OCI-LY3 (cell line): ENCODE measurements at regions not wholly inside any gene's neighbourhood (a gene's known extent, or its start where the extent isn't known, plus 50 kb on each side); places are given as distances from the start of the nearest gene placed in this dataset.

ENCODE experiments used
- EZH2phosphoT487 ChIP-seq: fragments of 200-600 bp; shearing (Covaris generic); IDR thresholded peaks from 2 replicates; pipeline ENCODE4 v1.6.1; 2018; ENCODE audit warnings: antibody characterized with exemption, mixed run types, low read depth
- TF ChIP-seq, protein P1 (sequence below): fragments of 200-600, 300-600 bp; sonication (generic); IDR thresholded peaks from 2 replicates; pipeline ENCODE4 v1.5.1; 2014; ENCODE audit warnings: antibody characterized with exemption, low read length, low read depth

DNA sequence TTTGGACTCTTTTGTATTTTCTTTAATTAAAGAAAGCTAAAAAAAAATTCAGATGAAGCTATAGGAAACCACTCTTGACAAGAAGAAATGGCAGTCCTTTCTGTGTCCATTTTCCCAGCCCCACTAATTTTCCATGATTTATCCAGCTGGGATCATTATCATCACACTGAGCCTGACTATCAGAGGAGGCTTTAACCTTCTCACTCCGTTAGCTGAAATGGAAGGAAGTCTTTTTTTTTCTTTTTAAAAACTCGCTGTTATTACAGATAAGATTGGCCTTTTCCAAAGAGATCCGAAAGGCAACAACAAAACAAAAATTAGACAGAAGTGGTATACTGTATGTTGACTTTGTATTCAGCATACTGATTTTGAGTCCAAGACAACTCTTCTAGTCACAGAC lies 366.2 kb upstream of the ROPN1 start:
- TF ChIP-seq EZH2phosphoT487: no peak
- TF ChIP-seq, protein P1, sequence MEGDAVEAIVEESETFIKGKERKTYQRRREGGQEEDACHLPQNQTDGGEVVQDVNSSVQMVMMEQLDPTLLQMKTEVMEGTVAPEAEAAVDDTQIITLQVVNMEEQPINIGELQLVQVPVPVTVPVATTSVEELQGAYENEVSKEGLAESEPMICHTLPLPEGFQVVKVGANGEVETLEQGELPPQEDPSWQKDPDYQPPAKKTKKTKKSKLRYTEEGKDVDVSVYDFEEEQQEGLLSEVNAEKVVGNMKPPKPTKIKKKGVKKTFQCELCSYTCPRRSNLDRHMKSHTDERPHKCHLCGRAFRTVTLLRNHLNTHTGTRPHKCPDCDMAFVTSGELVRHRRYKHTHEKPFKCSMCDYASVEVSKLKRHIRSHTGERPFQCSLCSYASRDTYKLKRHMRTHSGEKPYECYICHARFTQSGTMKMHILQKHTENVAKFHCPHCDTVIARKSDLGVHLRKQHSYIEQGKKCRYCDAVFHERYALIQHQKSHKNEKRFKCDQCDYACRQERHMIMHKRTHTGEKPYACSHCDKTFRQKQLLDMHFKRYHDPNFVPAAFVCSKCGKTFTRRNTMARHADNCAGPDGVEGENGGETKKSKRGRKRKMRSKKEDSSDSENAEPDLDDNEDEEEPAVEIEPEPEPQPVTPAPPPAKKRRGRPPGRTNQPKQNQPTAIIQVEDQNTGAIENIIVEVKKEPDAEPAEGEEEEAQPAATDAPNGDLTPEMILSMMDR: no peak
